Testis (tissue), 2 donors: ENCODE measurements at regions not wholly inside any gene's neighbourhood (a gene's known extent, or its start where the extent isn't known, plus 50 kb on each side); places are given as distances from the start of the nearest gene placed in this dataset.

Experiments
- POLR2A ChIP-seq: fragments of 450-650 bp; IDR thresholded peaks from one replicate; pipeline ENCODE4 v1.6.1; 2017; ENCODE audit warnings: antibody characterized with exemption, mild to moderate bottlenecking, moderate library complexity
- TF ChIP-seq, protein P1 (sequence below), 3 experiments: fragments of 450-650 bp in 2 of 3; fragments of 200-600 bp in 1 of 3; sonication (generic) in 1 of 3; IDR thresholded peaks; one replicate each; pipeline ENCODE4 v1.5.1; 2016 to 2019; ENCODE audit warnings: antibody characterized with exemption in 3 of 3, mild to moderate bottlenecking in 2 of 3, moderate library complexity in 1 of 3

DNA sequence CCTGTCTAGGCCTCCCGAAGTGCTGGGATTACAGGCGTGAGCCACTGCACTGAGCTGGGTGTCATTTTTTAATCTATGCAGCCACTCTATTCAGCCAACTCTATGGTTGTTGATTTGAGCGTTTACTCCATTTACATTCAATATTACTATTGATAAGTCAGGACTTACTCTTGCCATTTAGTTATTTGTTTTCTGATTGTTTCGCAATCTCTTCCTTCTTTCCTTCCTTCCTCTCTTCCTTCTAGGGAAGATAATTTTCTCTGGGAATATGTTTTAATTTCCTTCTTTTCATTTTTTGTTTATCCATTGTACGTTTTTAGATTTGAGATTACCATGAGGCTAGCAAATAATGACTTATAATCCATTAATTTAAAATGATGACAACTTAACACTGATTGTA lies 2056.0 kb downstream of the OLFM4 start:
- TF ChIP-seq, protein P1, sequence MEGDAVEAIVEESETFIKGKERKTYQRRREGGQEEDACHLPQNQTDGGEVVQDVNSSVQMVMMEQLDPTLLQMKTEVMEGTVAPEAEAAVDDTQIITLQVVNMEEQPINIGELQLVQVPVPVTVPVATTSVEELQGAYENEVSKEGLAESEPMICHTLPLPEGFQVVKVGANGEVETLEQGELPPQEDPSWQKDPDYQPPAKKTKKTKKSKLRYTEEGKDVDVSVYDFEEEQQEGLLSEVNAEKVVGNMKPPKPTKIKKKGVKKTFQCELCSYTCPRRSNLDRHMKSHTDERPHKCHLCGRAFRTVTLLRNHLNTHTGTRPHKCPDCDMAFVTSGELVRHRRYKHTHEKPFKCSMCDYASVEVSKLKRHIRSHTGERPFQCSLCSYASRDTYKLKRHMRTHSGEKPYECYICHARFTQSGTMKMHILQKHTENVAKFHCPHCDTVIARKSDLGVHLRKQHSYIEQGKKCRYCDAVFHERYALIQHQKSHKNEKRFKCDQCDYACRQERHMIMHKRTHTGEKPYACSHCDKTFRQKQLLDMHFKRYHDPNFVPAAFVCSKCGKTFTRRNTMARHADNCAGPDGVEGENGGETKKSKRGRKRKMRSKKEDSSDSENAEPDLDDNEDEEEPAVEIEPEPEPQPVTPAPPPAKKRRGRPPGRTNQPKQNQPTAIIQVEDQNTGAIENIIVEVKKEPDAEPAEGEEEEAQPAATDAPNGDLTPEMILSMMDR (IDR thresholded peaks at IDR 0.05) = no peak
- no peak for TF ChIP-seq POLR2A
